ENCODE measurements at regions not wholly inside any gene's neighbourhood (a gene's known extent, or its start where the extent isn't known, plus 50 kb on each side); places are given as distances from the start of the nearest gene placed in this dataset.

GRCh38 chr2:4827836-4828235, 864.3 kb upstream of the SOX11 start:
- DNase-seq (ENCODE audit: low read depth) (peak; percentile 7), FAIRE-seq (no peak)
- Histone ChIP-seq H3K4me3 (ENCODE audit: low read depth, low read length) (no peak overlapping the region), H3K36me3 (ENCODE audit: control insufficient read depth, insufficient read depth, low read length) (no peaks in the 10 kb centered on the region), H3K27me3 (ENCODE audit: control insufficient read depth, insufficient read depth, low read length) (no peaks in the 10 kb centered on the region)
- TF ChIP-seq CTCF (IDR thresholded peaks at IDR 0.05; ENCODE audit: insufficient read depth, low read length, severe bottlenecking) = no peak

- no peaks in the 10 kb centered on the region for H3K36me3 ChIP-seq (ENCODE audit: control insufficient read depth, insufficient read depth, low read length)
- DNase-seq (ENCODE audit: low read depth) (no peak), FAIRE-seq (no peak)
- TF ChIP-seq CTCF (IDR thresholded peaks at IDR 0.05; ENCODE audit: insufficient read depth, low read length, severe bottlenecking) = no peak
- no peaks in the 10 kb centered on the region for H3K27me3 ChIP-seq (ENCODE audit: control insufficient read depth, insufficient read depth, low read length)
- no peak overlapping the region for H3K4me3 ChIP-seq (ENCODE audit: low read depth, low read length)
Measured at GRCh38 chr2:4828682-4829374, 863.4 kb upstream of the SOX11 start.

GRCh38 chr2:4831751-4832150, 860.4 kb upstream of the SOX11 start:
- no peak overlapping the region for H3K4me3 ChIP-seq (ENCODE audit: low read depth, low read length)
- H3K27me3 ChIP-seq (ENCODE audit: control insufficient read depth, insufficient read depth, low read length) = no peaks in the 10 kb centered on the region
- no peak for DNase-seq (ENCODE audit: low read depth)
- FAIRE-seq = no peak
- no peak for TF ChIP-seq CTCF (IDR thresholded peaks at IDR 0.05; ENCODE audit: insufficient read depth, low read length, severe bottlenecking)
- H3K36me3 ChIP-seq (ENCODE audit: control insufficient read depth, insufficient read depth, low read length) = no peaks in the 10 kb centered on the region

- TF ChIP-seq CTCF (IDR thresholded peaks at IDR 0.05; ENCODE audit: insufficient read depth, low read length, severe bottlenecking) = no peak
- no peaks in the 10 kb centered on the region for H3K36me3 ChIP-seq (ENCODE audit: control insufficient read depth, insufficient read depth, low read length)
- H3K27me3 ChIP-seq (ENCODE audit: control insufficient read depth, insufficient read depth, low read length) = no peaks in the 10 kb centered on the region
- DNase-seq (ENCODE audit: low read depth) (no peak), FAIRE-seq (no peak)
- H3K4me3 ChIP-seq (ENCODE audit: low read depth, low read length) = no peak overlapping the region
Measured at GRCh38 chr2:4832642-4833041, 859.5 kb upstream of the SOX11 start.

GRCh38 chr2:4838626-4839025, 853.6 kb upstream of the SOX11 start:
- no peak for TF ChIP-seq CTCF (IDR thresholded peaks at IDR 0.05; ENCODE audit: insufficient read depth, low read length, severe bottlenecking)
- no peaks in the 10 kb centered on the region for H3K36me3 ChIP-seq (ENCODE audit: control insufficient read depth, insufficient read depth, low read length)
- H3K4me3 ChIP-seq (ENCODE audit: low read depth, low read length) = no peak overlapping the region
- H3K27me3 ChIP-seq (ENCODE audit: control insufficient read depth, insufficient read depth, low read length) = no peaks in the 10 kb centered on the region
- DNase-seq (ENCODE audit: low read depth) = no peak
- FAIRE-seq = no peak

GRCh38 chr2:4840791-4841190, 851.4 kb upstream of the SOX11 start:
- no peak overlapping the region for H3K4me3 ChIP-seq (ENCODE audit: low read depth, low read length)
- DNase-seq (ENCODE audit: low read depth) (no peak), FAIRE-seq (no peak)
- H3K36me3 ChIP-seq (ENCODE audit: control insufficient read depth, insufficient read depth, low read length) = no peaks in the 10 kb centered on the region
- H3K27me3 ChIP-seq (ENCODE audit: control insufficient read depth, insufficient read depth, low read length) = no peaks in the 10 kb centered on the region
- no peak for TF ChIP-seq CTCF (IDR thresholded peaks at IDR 0.05; ENCODE audit: insufficient read depth, low read length, severe bottlenecking)
